Bronchial epithelial cell (primary cell): ENCODE measurements at regions not wholly inside any gene's neighbourhood (a gene's known extent, or its start where the extent isn't known, plus 50 kb on each side); places are given as distances from the start of the nearest gene placed in this dataset.

Experiments
- DNase-seq: peaks from one replicate; pipeline ENCODE4 v3.0.0-alpha.2; 2010; ENCODE audit warnings: low read depth
- FAIRE-seq: peaks from 2 replicates; lab custom pipeline; 2011; peaks lifted over from hg19 to GRCh38; lab: Jason Lieb, UNC
- H3K27me3 ChIP-seq: 2 replicates; pipeline ENCODE4 v1.5.1; 2011; ENCODE audit warnings: low read length; ENCODE audit not compliant: control insufficient read depth, insufficient read depth
- H3K36me3 ChIP-seq: 2 replicates; pipeline ENCODE4 v1.5.1; 2011; ENCODE audit warnings: low read length; ENCODE audit not compliant: control insufficient read depth, insufficient read depth
- H3K4me3 ChIP-seq: 2 replicates; pipeline ENCODE4 v1.5.1; 2011; ENCODE audit warnings: mild to moderate bottlenecking, low read depth, low read length, control low read depth
- CTCF ChIP-seq: IDR thresholded peaks from 2 replicates; pipeline ENCODE4 v1.5.1; 2011; ENCODE audit warnings: mild to moderate bottlenecking, moderate library complexity, low read length, control low read depth, inconsistent platforms; ENCODE audit not compliant: insufficient read depth, severe bottlenecking

DNA sequence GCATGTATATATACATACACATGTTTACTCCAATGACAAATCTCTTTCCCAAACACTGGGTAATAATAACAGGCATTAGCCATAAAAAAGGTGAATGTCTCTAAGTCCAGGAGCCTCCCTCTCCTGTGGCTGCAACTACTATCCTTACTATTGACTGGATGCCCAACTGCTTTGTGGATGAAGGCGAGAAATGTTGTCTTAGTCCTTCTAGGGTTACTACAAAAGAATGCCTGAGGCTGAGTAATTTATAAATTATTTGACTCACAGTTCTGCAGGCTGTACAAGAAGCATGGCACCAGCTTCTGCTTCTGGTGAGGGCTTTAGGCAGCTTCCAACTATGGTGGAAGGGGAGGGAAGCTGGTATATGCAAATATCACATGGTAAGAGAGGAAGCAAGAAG is 366.0 kb upstream of the DDHD1 start:
- Histone ChIP-seq H3K36me3 (no peaks in the 10 kb centered on the region), H3K4me3 (no peak overlapping the region), H3K27me3 (no peaks in the 10 kb centered on the region)
- no peak for TF ChIP-seq CTCF
- peak; percentile 34 for DNase-seq
- FAIRE-seq: no peak

- H3K4me3 ChIP-seq: no peak overlapping the region
- FAIRE-seq: peak; percentile 23
- DNase-seq: no peak
- no peak for TF ChIP-seq CTCF
- H3K36me3 ChIP-seq: no peaks in the 10 kb centered on the region
- no peaks in the 10 kb centered on the region for H3K27me3 ChIP-seq
Measured at GRCh38 chr14:53517270-53517960, 364.3 kb upstream of the DDHD1 start.

GRCh38 chr14:53516261-53516774 is 363.2 kb upstream of the DDHD1 start:
- no peak for TF ChIP-seq CTCF
- FAIRE-seq: no peak
- no peak for DNase-seq
- no peaks in the 10 kb centered on the region for H3K27me3 ChIP-seq
- no peak overlapping the region for H3K4me3 ChIP-seq
- no peaks in the 10 kb centered on the region for H3K36me3 ChIP-seq

DNA sequence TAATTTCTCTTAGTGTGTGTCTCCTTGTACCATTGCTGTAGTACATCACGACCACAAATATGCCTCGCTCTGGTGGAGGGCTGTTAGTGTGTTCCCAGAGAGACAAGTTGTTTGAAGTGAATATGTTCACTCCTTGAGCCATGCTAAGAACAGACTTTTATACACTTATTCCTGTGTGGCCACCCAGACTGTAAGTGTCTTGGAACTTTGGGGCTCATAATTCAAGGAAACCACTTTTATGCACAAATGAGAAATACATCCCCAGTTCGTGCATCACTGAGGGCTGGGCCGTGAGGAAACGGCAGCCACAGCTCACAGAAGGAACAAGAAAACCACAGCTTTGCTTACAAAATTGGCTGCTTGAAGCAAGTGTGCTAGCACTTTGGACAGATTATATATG is 362.2 kb upstream of the DDHD1 start:
- H3K4me3 ChIP-seq: no peak overlapping the region
- FAIRE-seq (no peak), DNase-seq (no peak)
- H3K36me3 ChIP-seq: no peaks in the 10 kb centered on the region
- no peak for TF ChIP-seq CTCF
- no peaks in the 10 kb centered on the region for H3K27me3 ChIP-seq

- no peak for TF ChIP-seq CTCF
- FAIRE-seq (no peak), DNase-seq (no peak)
- H3K36me3 ChIP-seq: no peaks in the 10 kb centered on the region
- no peaks in the 10 kb centered on the region for H3K27me3 ChIP-seq
- no peak overlapping the region for H3K4me3 ChIP-seq
Measured at GRCh38 chr14:53514197-53514596, 361.1 kb upstream of the DDHD1 start.
